HG03039 (cell line): ENCODE measurements at regions not wholly inside any gene's neighbourhood (a gene's known extent, or its start where the extent isn't known, plus 50 kb on each side); places are given as distances from the start of the nearest gene placed in this dataset.

Source experiments
- ATAC-seq: cut with Tn5 transposase; IDR thresholded peaks from one replicate; pipeline ENCODE4 v1.9.1; 2021; ENCODE audit warnings: mild to moderate bottlenecking, moderate library complexity; ENCODE audit not compliant: unreplicated experiment

- no peak for ATAC-seq
Observed at GRCh38 chr14:73783107-73783727, 68.4 kb upstream of the PTGR2 start.

- ATAC-seq = no peak
Observed at GRCh38 chr14:73782623-73783022, 68.4 kb upstream of the PNMA1 start.

GRCh38 chr14:73780896-73781295, 66.7 kb upstream of the PNMA1 start:
- ATAC-seq = no peak

GRCh38 chr14:73780391-73780790, 66.2 kb upstream of the PNMA1 start:
- ATAC-seq = no peak

- ATAC-seq = no peak
Observed at GRCh38 chr14:73778736-73779135, 64.6 kb upstream of the PNMA1 start.

- no peak for ATAC-seq
Observed at GRCh38 chr14:73777420-73777819, 63.2 kb upstream of the PNMA1 start.

GRCh38 chr14:73776194-73776537, 62.0 kb upstream of the PNMA1 start:
- no peak for ATAC-seq

- ATAC-seq = no peak
Observed at GRCh38 chr14:73775339-73776193, 61.4 kb upstream of the PNMA1 start.

GRCh38 chr14:73774671-73775070, 60.5 kb upstream of the PNMA1 start:
- no peak for ATAC-seq

GRCh38 chr14:73774241-73774570, 60.0 kb upstream of the PNMA1 start:
- no peak for ATAC-seq

GRCh38 chr14:73773441-73774240, 59.5 kb upstream of the PNMA1 start:
- ATAC-seq = no peak

GRCh38 chr14:73771848-73772638, 57.9 kb upstream of the PNMA1 start:
- peak; percentile 43 for ATAC-seq

- ATAC-seq = peak; percentile 16
Observed at GRCh38 chr14:73770977-73771847, 57.0 kb upstream of the PNMA1 start.

GRCh38 chr14:73768107-73768506, 53.9 kb upstream of the PNMA1 start:
- ATAC-seq = no peak

GRCh38 chr14:73764406-73765280, 50.5 kb upstream of the PNMA1 start:
- no peak for ATAC-seq
